ENCODE measurements at regions not wholly inside any gene's neighbourhood (a gene's known extent, or its start where the extent isn't known, plus 50 kb on each side); places are given as distances from the start of the nearest gene placed in this dataset.
"Not testable (repeated sequence)": the region's sequence is repeated elsewhere in the genome, so short reads cannot be mapped to it uniquely, and the experiment has no call there.

DNA sequence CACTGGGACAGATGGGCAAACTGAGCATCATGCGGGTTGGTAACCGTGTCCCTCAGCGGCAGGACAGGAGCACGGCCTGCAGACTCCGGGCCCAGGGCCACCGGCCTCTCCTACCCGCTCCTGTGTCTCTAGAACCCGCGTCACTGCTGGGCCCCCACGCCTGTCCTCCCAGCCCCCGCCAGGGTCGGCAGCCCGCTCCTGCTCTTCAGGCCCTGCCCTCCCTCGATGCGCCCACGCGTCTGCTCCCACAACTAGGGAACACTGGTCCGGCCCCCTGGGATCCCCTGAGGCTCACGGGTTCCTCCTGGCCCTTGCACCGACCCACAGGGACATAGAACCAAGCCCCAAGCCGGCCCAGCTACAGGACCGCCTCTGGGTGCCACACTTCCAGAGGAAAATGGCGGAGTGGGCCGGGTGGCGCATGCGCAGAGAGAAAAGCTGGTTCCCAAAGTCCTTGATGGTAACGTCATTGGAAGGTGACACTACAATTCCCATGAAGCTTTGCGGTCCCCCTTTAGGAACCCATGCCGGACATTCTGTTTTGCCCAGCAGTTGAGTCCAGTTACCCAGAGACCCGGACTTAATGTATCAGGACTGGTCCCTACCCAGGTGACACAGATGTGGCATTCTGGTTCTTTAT lies 2712.5 kb upstream of the OR11H1 start:
- H3K9me3 ChIP-seq; H3K27me3 ChIP-seq; H3K4me3 ChIP-seq; H3K27ac ChIP-seq; FAIRE-seq; H3K4me1 ChIP-seq; intact Hi-C loops (cut with DNase I); ATAC-seq; H3K36me3 ChIP-seq: not testable (repeated sequence)
- 69 to 71% methylated on average over 23 to 28 of the region's 30 CpGs for WGBS, 2 donors
- peak in 1 of 6 donors; percentile 42 for DNase-seq
